HUES48 (cell line): ENCODE measurements at regions not wholly inside any gene's neighbourhood (a gene's known extent, or its start where the extent isn't known, plus 50 kb on each side); places are given as distances from the start of the nearest gene placed in this dataset.

ENCODE experiments used
- H3K27ac ChIP-seq: one replicate; pipeline ENCODE4 v1.7.0; 2013; ENCODE audit warnings: low read depth, low read length, inconsistent platforms
- H3K27me3 ChIP-seq: 2 replicates; pipeline ENCODE4 v1.6.1; 2013; ENCODE audit warnings: mild to moderate bottlenecking, low read length; ENCODE audit not compliant: control insufficient read depth, insufficient read depth
- H3K36me3 ChIP-seq: 2 replicates; pipeline ENCODE4 v1.6.1; 2013; ENCODE audit warnings: low read length; ENCODE audit not compliant: control insufficient read depth, insufficient read depth
- H3K4me1 ChIP-seq: 2 replicates; pipeline ENCODE4 v1.6.1; 2013; ENCODE audit warnings: mild to moderate bottlenecking, low read length; ENCODE audit not compliant: control insufficient read depth, insufficient read depth
- H3K4me3 ChIP-seq: 2 replicates; pipeline ENCODE4 v1.5.1; 2013; ENCODE audit warnings: mild to moderate bottlenecking, low read depth, low read length
- H3K9ac ChIP-seq: 2 replicates; pipeline ENCODE4 v1.6.1; 2013; ENCODE audit warnings: mild to moderate bottlenecking, low read depth, low read length, moderate library complexity
- H3K9me3 ChIP-seq: 2 replicates; pipeline ENCODE4 v1.6.1; 2013; ENCODE audit warnings: low read length; ENCODE audit not compliant: control insufficient read depth, insufficient read depth

GRCh38 chr14:71225113-71225512 is 317.9 kb downstream of the PCNX1 start:
- Histone ChIP-seq H3K4me1 (peaks cover 4% of the 10 kb centered on the region), H3K4me3 (no peak overlapping the region), H3K27me3 (no peaks in the 10 kb centered on the region), H3K9me3 (no peaks in the 10 kb centered on the region), H3K36me3 (no peaks in the 10 kb centered on the region), H3K27ac (no peak overlapping the region), H3K9ac (no peak overlapping the region)

- H3K9me3 ChIP-seq, result no peaks in the 10 kb centered on the region
- H3K4me3 ChIP-seq, result no peak overlapping the region
- no peak overlapping the region for H3K27ac ChIP-seq
- no peaks in the 10 kb centered on the region for H3K27me3 ChIP-seq
- no peaks in the 10 kb centered on the region for H3K4me1 ChIP-seq
- H3K9ac ChIP-seq, result no peak overlapping the region
- no peaks in the 10 kb centered on the region for H3K36me3 ChIP-seq
Measured at GRCh38 chr14:71228711-71229110, 321.5 kb downstream of the PCNX1 start.

- no peak overlapping the region for H3K9ac ChIP-seq
- no peak overlapping the region for H3K27ac ChIP-seq
- no peak overlapping the region for H3K4me3 ChIP-seq
- H3K4me1 ChIP-seq, result no peaks in the 10 kb centered on the region
- H3K36me3 ChIP-seq, result no peaks in the 10 kb centered on the region
- H3K9me3 ChIP-seq, result no peaks in the 10 kb centered on the region
- no peaks in the 10 kb centered on the region for H3K27me3 ChIP-seq
Measured at GRCh38 chr14:71229875-71230274, 322.6 kb downstream of the PCNX1 start.

GRCh38 chr14:71230897-71231296 is 323.6 kb downstream of the PCNX1 start:
- Histone ChIP-seq H3K27ac (no peak overlapping the region), H3K9me3 (no peaks in the 10 kb centered on the region), H3K36me3 (no peaks in the 10 kb centered on the region), H3K27me3 (no peaks in the 10 kb centered on the region), H3K4me3 (no peak overlapping the region), H3K4me1 (peaks cover 2% of the 10 kb centered on the region; the same call in 1 of the 2 replicates), H3K9ac (no peak overlapping the region)

- peaks cover 4% of the 10 kb centered on the region; the same call in 1 of the 2 replicates for H3K4me1 ChIP-seq
- no peak overlapping the region for H3K4me3 ChIP-seq
- no peak overlapping the region for H3K27ac ChIP-seq
- H3K36me3 ChIP-seq, result no peaks in the 10 kb centered on the region
- no peaks in the 10 kb centered on the region for H3K27me3 ChIP-seq
- H3K9me3 ChIP-seq, result no peaks in the 10 kb centered on the region
- no peak overlapping the region for H3K9ac ChIP-seq
Measured at GRCh38 chr14:71231521-71232393, 324.5 kb downstream of the PCNX1 start.

GRCh38 chr14:71232506-71232905 is 325.2 kb downstream of the PCNX1 start:
- no peak overlapping the region for H3K9ac ChIP-seq
- no peak overlapping the region for H3K4me3 ChIP-seq
- no peaks in the 10 kb centered on the region for H3K36me3 ChIP-seq
- H3K9me3 ChIP-seq, result no peaks in the 10 kb centered on the region
- H3K4me1 ChIP-seq, result peaks cover 4% of the 10 kb centered on the region; the same call in 1 of the 2 replicates
- H3K27me3 ChIP-seq, result no peaks in the 10 kb centered on the region
- no peak overlapping the region for H3K27ac ChIP-seq

GRCh38 chr14:71235875-71236274 is 328.6 kb downstream of the PCNX1 start:
- H3K4me3 ChIP-seq, result no peak overlapping the region
- no peaks in the 10 kb centered on the region for H3K27me3 ChIP-seq
- no peaks in the 10 kb centered on the region for H3K36me3 ChIP-seq
- no peak overlapping the region for H3K27ac ChIP-seq
- peaks cover 4% of the 10 kb centered on the region; the same call in 1 of the 2 replicates for H3K4me1 ChIP-seq
- H3K9me3 ChIP-seq, result no peaks in the 10 kb centered on the region
- no peak overlapping the region for H3K9ac ChIP-seq

GRCh38 chr14:71236487-71236886 is 329.2 kb downstream of the PCNX1 start:
- H3K9ac ChIP-seq, result no peak overlapping the region
- H3K27ac ChIP-seq, result peak overlapping the region; percentile 18
- H3K4me1 ChIP-seq, result peaks cover 4% of the 10 kb centered on the region; the same call in 1 of the 2 replicates
- no peak overlapping the region for H3K4me3 ChIP-seq
- H3K36me3 ChIP-seq, result no peaks in the 10 kb centered on the region
- H3K27me3 ChIP-seq, result no peaks in the 10 kb centered on the region
- no peaks in the 10 kb centered on the region for H3K9me3 ChIP-seq

GRCh38 chr14:71237556-71237955 is 330.3 kb downstream of the PCNX1 start:
- Histone ChIP-seq H3K9ac (no peak overlapping the region), H3K27me3 (no peaks in the 10 kb centered on the region), H3K4me3 (no peak overlapping the region), H3K4me1 (peaks cover 4% of the 10 kb centered on the region; the same call in 1 of the 2 replicates), H3K9me3 (no peaks in the 10 kb centered on the region), H3K36me3 (no peaks in the 10 kb centered on the region), H3K27ac (no peak overlapping the region)

- H3K4me3 ChIP-seq, result no peak overlapping the region
- H3K27ac ChIP-seq, result no peak overlapping the region
- H3K9me3 ChIP-seq, result no peaks in the 10 kb centered on the region
- no peak overlapping the region for H3K9ac ChIP-seq
- H3K27me3 ChIP-seq, result no peaks in the 10 kb centered on the region
- H3K4me1 ChIP-seq, result peaks cover 4% of the 10 kb centered on the region; the same call in 1 of the 2 replicates
- H3K36me3 ChIP-seq, result no peaks in the 10 kb centered on the region
Measured at GRCh38 chr14:71238835-71239234, 331.6 kb downstream of the PCNX1 start.

- Histone ChIP-seq H3K27me3 (no peaks in the 10 kb centered on the region), H3K9me3 (no peaks in the 10 kb centered on the region), H3K36me3 (no peaks in the 10 kb centered on the region), H3K9ac (no peak overlapping the region), H3K27ac (no peak overlapping the region), H3K4me1 (peaks cover 4% of the 10 kb centered on the region; the same call in 1 of the 2 replicates), H3K4me3 (no peak overlapping the region)
Measured at GRCh38 chr14:71240171-71240570, 332.9 kb downstream of the PCNX1 start.
